ENCODE measurements at regions not wholly inside any gene's neighbourhood (a gene's known extent, or its start where the extent isn't known, plus 50 kb on each side); places are given as distances from the start of the nearest gene placed in this dataset.
"Not testable (repeated sequence)": the region's sequence is repeated elsewhere in the genome, so short reads cannot be mapped to it uniquely, and the experiment has no call there.

- H3K9me3 Mint-ChIP-seq; H3K4me1 Mint-ChIP-seq (ENCODE audit: low read depth); DNase-seq (ENCODE audit: low spot score); H3K36me3 Mint-ChIP-seq (ENCODE audit: low read depth); H3K27ac Mint-ChIP-seq; intact Hi-C loops (cut with micrococcal nuclease); H3K4me3 Mint-ChIP-seq; H3K27me3 Mint-ChIP-seq (ENCODE audit: insufficient read depth): not testable (repeated sequence)
Observed at GRCh38 chr1:120298487-120298886, 116.3 kb upstream of the NBPF8 start.

DNA sequence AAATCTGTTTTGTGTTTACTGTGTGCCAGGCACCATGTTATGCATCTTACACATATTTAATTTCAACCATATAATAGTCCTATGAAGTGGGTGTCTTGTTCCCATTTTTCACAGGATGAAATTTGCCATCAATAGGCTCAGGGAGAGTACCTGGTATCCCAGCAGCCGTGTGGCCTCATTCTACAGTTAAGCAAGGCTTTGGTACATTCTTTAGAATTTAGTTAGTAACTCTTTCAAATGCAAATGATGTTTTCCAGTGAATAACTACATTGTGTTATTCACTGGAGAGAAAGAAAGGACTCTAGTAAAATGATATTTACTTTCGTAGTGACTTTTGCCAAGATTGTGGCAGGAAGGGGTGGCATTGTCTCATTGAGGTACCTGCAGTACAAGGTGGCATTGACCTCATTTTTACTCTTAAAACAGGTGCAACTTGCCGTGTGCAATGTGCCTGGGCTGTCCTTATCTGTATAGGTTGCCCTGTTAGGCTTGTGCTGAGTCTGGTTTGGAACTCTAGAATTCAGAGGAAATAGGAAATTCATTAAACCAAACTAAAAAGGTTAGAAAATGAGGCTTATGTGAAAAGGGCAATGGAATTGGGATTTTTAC lies 117.4 kb upstream of the NBPF8 start:
- H3K27me3 Mint-ChIP-seq (ENCODE audit: insufficient read depth); H3K4me1 Mint-ChIP-seq (ENCODE audit: low read depth); H3K9me3 Mint-ChIP-seq; H3K4me3 Mint-ChIP-seq; H3K36me3 Mint-ChIP-seq (ENCODE audit: low read depth); intact Hi-C loops (cut with micrococcal nuclease); DNase-seq (ENCODE audit: low spot score); H3K27ac Mint-ChIP-seq: not testable (repeated sequence)

DNA sequence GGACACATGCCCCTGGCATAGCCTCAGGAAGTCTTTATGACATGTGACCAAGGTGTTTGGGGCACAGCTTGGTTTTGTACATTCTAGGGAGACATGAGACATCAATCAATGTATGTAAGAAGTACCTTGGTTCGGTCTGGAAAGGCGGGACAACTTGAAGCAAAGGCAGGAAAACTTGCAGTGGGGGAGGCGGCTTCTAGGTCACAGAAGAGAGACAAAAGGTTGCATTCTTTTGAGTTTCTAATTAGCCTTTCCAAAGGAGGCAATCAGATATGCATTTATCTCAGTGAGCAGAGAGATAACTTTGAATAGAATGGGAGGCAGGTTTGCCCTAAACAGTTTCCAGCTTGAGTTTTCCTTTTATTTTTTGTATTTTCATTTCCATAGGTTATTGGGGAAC lies 113.8 kb upstream of the SEC22B start:
- H3K4me3 Mint-ChIP-seq; H3K36me3 Mint-ChIP-seq (ENCODE audit: low read depth); DNase-seq (ENCODE audit: low spot score); intact Hi-C loops (cut with micrococcal nuclease); H3K27me3 Mint-ChIP-seq (ENCODE audit: insufficient read depth); H3K27ac Mint-ChIP-seq; H3K9me3 Mint-ChIP-seq; H3K4me1 Mint-ChIP-seq (ENCODE audit: low read depth): not testable (repeated sequence)

DNA sequence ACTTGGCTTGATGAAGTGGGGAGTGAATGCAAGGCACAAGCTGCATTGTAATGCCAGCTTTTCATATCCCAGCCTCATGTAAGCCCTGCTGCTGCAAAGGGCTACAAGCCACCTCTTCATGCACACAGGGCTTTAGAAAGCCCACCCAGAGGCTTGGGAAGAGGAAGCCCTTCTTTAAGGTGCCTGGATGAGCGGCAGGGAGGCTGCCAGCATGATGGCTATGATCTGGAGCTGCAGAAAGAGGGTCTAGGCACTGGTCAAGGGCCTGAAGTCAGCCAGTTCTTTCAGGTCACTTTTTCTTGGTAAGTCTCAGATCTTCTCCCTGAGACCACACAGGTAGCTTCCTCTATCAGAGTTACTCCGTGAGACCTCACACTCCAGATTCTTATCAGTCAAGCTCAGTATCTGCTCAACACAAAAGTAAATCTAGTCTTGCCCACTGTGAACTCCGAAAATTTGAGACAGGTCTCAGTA lies 113.3 kb upstream of the SEC22B start:
- intact Hi-C loops (cut with micrococcal nuclease); H3K9me3 Mint-ChIP-seq; H3K36me3 Mint-ChIP-seq (ENCODE audit: low read depth); DNase-seq (ENCODE audit: low spot score); H3K4me1 Mint-ChIP-seq (ENCODE audit: low read depth); H3K4me3 Mint-ChIP-seq; H3K27ac Mint-ChIP-seq; H3K27me3 Mint-ChIP-seq (ENCODE audit: insufficient read depth): not testable (repeated sequence)

GRCh38 chr1:120288814-120289600 lies 112.7 kb upstream of the SEC22B start:
- DNase-seq (ENCODE audit: low spot score); H3K27ac Mint-ChIP-seq; H3K9me3 Mint-ChIP-seq; H3K36me3 Mint-ChIP-seq (ENCODE audit: low read depth); intact Hi-C loops (cut with micrococcal nuclease); H3K4me3 Mint-ChIP-seq; H3K27me3 Mint-ChIP-seq (ENCODE audit: insufficient read depth); H3K4me1 Mint-ChIP-seq (ENCODE audit: low read depth): not testable (repeated sequence)

GRCh38 chr1:120288167-120288566 lies 111.8 kb upstream of the SEC22B start:
- intact Hi-C loops (cut with micrococcal nuclease); H3K9me3 Mint-ChIP-seq; H3K36me3 Mint-ChIP-seq (ENCODE audit: low read depth): not testable (repeated sequence)

GRCh38 chr1:120282744-120283464 lies 106.6 kb upstream of the SEC22B start:
- DNase-seq (ENCODE audit: low spot score); H3K27me3 Mint-ChIP-seq (ENCODE audit: insufficient read depth); H3K9me3 Mint-ChIP-seq; intact Hi-C loops (cut with micrococcal nuclease); H3K4me1 Mint-ChIP-seq (ENCODE audit: low read depth); H3K27ac Mint-ChIP-seq; H3K4me3 Mint-ChIP-seq; H3K36me3 Mint-ChIP-seq (ENCODE audit: low read depth): not testable (repeated sequence)

More at GRCh38 chr1:120288167-120288566, 111.8 kb upstream of the SEC22B start:
- not testable (repeated sequence) for H3K4me1 Mint-ChIP-seq (ENCODE audit: low read depth); H3K27ac Mint-ChIP-seq; DNase-seq (ENCODE audit: low spot score); H3K27me3 Mint-ChIP-seq (ENCODE audit: insufficient read depth); H3K4me3 Mint-ChIP-seq

- intact Hi-C loops (cut with micrococcal nuclease); H3K4me3 Mint-ChIP-seq; H3K4me1 Mint-ChIP-seq (ENCODE audit: low read depth); H3K27me3 Mint-ChIP-seq (ENCODE audit: insufficient read depth); DNase-seq (ENCODE audit: low spot score); H3K27ac Mint-ChIP-seq; H3K36me3 Mint-ChIP-seq (ENCODE audit: low read depth); H3K9me3 Mint-ChIP-seq: not testable (repeated sequence)
Observed at GRCh38 chr1:120278259-120278610, 101.9 kb upstream of the SEC22B start.

DNA sequence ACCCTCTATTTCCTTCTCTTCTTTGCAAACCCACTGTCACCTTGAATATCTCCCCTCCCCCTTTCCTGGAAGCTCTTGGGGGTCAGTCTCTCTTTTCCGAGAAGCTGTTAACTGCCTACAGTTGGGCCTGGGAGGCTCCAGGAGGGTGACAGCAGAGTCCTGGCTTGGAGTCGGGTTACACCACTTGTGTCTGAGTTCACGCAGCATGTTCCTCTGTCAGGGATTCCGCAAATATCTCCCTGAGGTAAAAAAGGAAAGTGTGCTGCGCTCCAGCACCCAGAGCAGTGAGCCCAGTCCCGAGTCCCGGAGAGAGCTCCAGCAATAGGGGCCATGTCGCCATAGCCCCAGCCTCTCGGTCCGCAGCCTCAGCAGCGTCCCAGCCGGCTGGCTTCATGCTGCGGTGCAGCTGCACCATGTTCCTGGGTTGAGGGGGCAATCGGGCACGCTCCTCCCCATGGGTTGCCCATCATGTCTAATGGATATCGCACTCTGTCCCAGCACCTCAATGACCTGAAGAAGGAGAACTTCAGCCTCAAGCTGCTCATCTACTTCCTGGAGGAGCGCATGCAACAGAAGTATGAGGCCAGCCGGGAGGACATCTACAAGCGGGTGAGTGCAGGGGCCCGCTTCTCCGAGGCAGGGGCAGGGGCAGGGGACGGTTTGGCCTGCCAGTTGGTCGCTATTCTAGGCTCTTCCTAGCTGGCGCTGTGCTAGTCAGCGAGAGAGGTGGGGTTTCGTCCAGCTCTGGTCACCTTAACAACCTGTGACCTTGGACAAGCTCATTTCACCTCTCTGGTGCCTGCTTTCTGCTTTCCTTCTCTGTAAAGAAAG lies 101.3 kb upstream of the SEC22B start:
- H3K27ac Mint-ChIP-seq; H3K27me3 Mint-ChIP-seq (ENCODE audit: insufficient read depth); H3K36me3 Mint-ChIP-seq (ENCODE audit: low read depth); H3K4me1 Mint-ChIP-seq (ENCODE audit: low read depth); intact Hi-C loops (cut with micrococcal nuclease); H3K9me3 Mint-ChIP-seq; DNase-seq (ENCODE audit: low spot score); H3K4me3 Mint-ChIP-seq: not testable (repeated sequence)

- H3K9me3 Mint-ChIP-seq; DNase-seq (ENCODE audit: low spot score); H3K36me3 Mint-ChIP-seq (ENCODE audit: low read depth); intact Hi-C loops (cut with micrococcal nuclease); H3K27me3 Mint-ChIP-seq (ENCODE audit: insufficient read depth); H3K4me3 Mint-ChIP-seq; H3K4me1 Mint-ChIP-seq (ENCODE audit: low read depth); H3K27ac Mint-ChIP-seq: not testable (repeated sequence)
Observed at GRCh38 chr1:120276710-120277109, 100.4 kb upstream of the SEC22B start.

GRCh38 chr1:120274438-120274837 lies 98.1 kb upstream of the SEC22B start:
- DNase-seq (ENCODE audit: low spot score); intact Hi-C loops (cut with micrococcal nuclease); H3K36me3 Mint-ChIP-seq (ENCODE audit: low read depth); H3K27ac Mint-ChIP-seq; H3K4me3 Mint-ChIP-seq; H3K4me1 Mint-ChIP-seq (ENCODE audit: low read depth); H3K9me3 Mint-ChIP-seq; H3K27me3 Mint-ChIP-seq (ENCODE audit: insufficient read depth): not testable (repeated sequence)

DNA sequence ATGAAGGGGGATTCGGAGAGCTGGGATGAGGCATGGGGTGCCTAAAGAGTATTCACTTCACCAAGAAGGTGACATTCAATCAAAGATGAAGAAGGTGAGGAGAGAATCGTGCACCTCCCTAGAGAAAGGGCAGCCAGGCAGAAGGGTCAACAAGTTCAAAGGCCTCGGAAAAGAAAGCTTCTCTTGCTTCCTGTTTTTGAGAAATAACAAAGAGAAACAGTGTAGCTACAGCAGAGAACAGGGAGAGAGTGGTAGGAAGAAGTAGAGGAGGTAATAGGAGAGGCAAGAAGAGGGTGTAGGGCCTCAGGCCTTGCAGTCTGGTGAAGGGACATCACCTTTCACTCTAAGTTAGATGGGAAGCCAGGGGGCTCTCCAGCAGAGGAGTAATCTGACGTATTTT lies 97.0 kb upstream of the SEC22B start:
- H3K4me3 Mint-ChIP-seq; H3K9me3 Mint-ChIP-seq; H3K4me1 Mint-ChIP-seq (ENCODE audit: low read depth); DNase-seq (ENCODE audit: low spot score); H3K27me3 Mint-ChIP-seq (ENCODE audit: insufficient read depth); H3K36me3 Mint-ChIP-seq (ENCODE audit: low read depth); intact Hi-C loops (cut with micrococcal nuclease); H3K27ac Mint-ChIP-seq: not testable (repeated sequence)

DNA sequence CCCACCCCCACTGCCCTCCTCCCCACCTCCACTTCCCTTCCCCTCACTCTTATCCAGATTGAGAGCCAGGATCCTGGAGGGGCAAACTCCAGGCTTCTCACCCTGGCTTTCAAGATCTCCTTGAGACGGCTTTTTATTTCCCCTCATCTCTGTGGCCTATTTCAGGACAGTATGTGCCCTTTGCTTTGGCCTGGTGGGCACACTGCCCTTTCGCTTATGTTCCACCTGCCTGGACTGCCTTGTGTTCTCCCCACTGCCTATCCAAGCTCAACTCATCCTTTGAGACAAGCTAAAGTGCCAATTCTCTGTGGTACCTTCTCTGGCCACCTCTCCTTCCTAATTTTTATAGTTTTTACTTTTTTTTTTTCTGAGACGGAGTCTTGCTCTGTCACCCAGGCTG lies 95.9 kb upstream of the SEC22B start:
- H3K4me1 Mint-ChIP-seq (ENCODE audit: low read depth); H3K9me3 Mint-ChIP-seq; H3K27me3 Mint-ChIP-seq (ENCODE audit: insufficient read depth); H3K36me3 Mint-ChIP-seq (ENCODE audit: low read depth); H3K27ac Mint-ChIP-seq; intact Hi-C loops (cut with micrococcal nuclease); H3K4me3 Mint-ChIP-seq; DNase-seq (ENCODE audit: low spot score): not testable (repeated sequence)
